T-cell (primary cell): ENCODE measurements at regions not wholly inside any gene's neighbourhood (a gene's known extent, or its start where the extent isn't known, plus 50 kb on each side); places are given as distances from the start of the nearest gene placed in this dataset.
"Not testable (repeated sequence)": the region's sequence is repeated elsewhere in the genome, so short reads cannot be mapped to it uniquely, and the experiment has no call there.

Experiments used
- ATAC-seq, 4 experiments: fragments of 200-7000 bp in 3 of 4; fragments of 150-1000 bp in 1 of 4; cut with Tn5 transposase; replicated peaks in 1 of 4; 1 replicate in 3 of 4; 2 replicates in 1 of 4; pipeline ENCODE4 v1.10.0; 2021; ENCODE audit warnings: moderate library complexity in 3 of 4, mild to moderate bottlenecking in 2 of 4, moderate number of reproducible peaks in 1 of 4
- CTCF ChIA-PET, 2 donors: fragments of 300-600 bp; sonication (Branson Sonifier 250); formaldehyde crosslinking; loops; one replicate each; lab custom pipeline; 2022; ENCODE audit warnings: antibody characterized with exemption in 2 of 2; lab: Charles Lee
- POLR2A ChIA-PET, 2 donors: fragments of 300-600 bp; sonication (Branson Sonifier 250); formaldehyde crosslinking; loops; one replicate each; lab custom pipeline; 2022; ENCODE audit warnings: antibody characterized with exemption in 2 of 2; lab: Charles Lee
- DNase-seq, 35 experiments: peaks; one replicate each; pipeline versions ENCODE4 v3.0.0 to v3.0.0-alpha.2; 2013 to 2023
- H3K27ac ChIP-seq: one replicate; pipeline ENCODE4 v1.5.1; 2013; ENCODE audit warnings: low read length
- H3K27me3 ChIP-seq, 2 experiments: replicated peaks in 1 of 2; 1 replicate in 1 of 2; 2 replicates in 1 of 2; pipeline versions ENCODE4 v1.6.1 to v1.7.0; 2013; ENCODE audit warnings: low read length in 1 of 2, mixed read lengths in 1 of 2; ENCODE audit not compliant: control insufficient read depth in 2 of 2, insufficient read depth in 2 of 2; ENCODE audit errors: extremely low read depth in 1 of 2
- H3K36me3 ChIP-seq, 2 donors: 1 replicate in 1 of 2; 2 replicates in 1 of 2; pipeline versions ENCODE4 v1.6.1 to v1.7.0; 2013; ENCODE audit warnings: low read length in 1 of 2; ENCODE audit not compliant: control insufficient read depth in 2 of 2, insufficient read depth in 1 of 2; ENCODE audit errors: extremely low read depth in 1 of 2
- H3K4me1 ChIP-seq, 2 experiments: 1 replicate in 1 of 2; 2 replicates in 1 of 2; pipeline versions ENCODE4 v1.6.1 to v1.7.0; 2013; ENCODE audit warnings: low read length in 2 of 2, mixed read lengths in 1 of 2; ENCODE audit not compliant: insufficient read depth in 2 of 2, control insufficient read depth in 1 of 2; ENCODE audit errors: extremely low read depth in 1 of 2
- H3K4me3 ChIP-seq, 2 donors: 1 replicate in 1 of 2; 2 replicates in 1 of 2; pipeline versions ENCODE4 v1.5.1 to v1.7.0; 2013; ENCODE audit warnings: mild to moderate bottlenecking in 2 of 2, low read length in 1 of 2, moderate library complexity in 1 of 2; ENCODE audit not compliant: control insufficient read depth in 1 of 2; ENCODE audit errors: extremely low read depth in 1 of 2
- H3K9me3 ChIP-seq: 2 replicates; pipeline ENCODE4 v1.7.0; 2013
- H3K27ac Mint-ChIP-seq, 2 donors: one replicate each; pipeline ENCODE4 v1.8.0; 2020 to 2021; ENCODE audit warnings: mild to moderate bottlenecking in 2 of 2, mixed read lengths in 2 of 2
- H3K27me3 Mint-ChIP-seq, 2 donors: one replicate each; pipeline ENCODE4 v1.8.0; 2021 to 2022; ENCODE audit warnings: mixed read lengths in 2 of 2
- H3K36me3 Mint-ChIP-seq: one replicate; pipeline ENCODE4 v1.8.0; 2021; ENCODE audit warnings: mixed read lengths
- H3K4me1 Mint-ChIP-seq, 3 donors: one replicate each; pipeline ENCODE4 v1.8.0; 2020 to 2022; ENCODE audit warnings: mixed read lengths in 3 of 3, mild to moderate bottlenecking in 1 of 3
- H3K4me3 Mint-ChIP-seq, 3 donors: one replicate each; pipeline ENCODE4 v1.8.0; 2020 to 2022; ENCODE audit warnings: mild to moderate bottlenecking in 3 of 3, mixed read lengths in 3 of 3, moderate library complexity in 3 of 3
- H3K9me3 Mint-ChIP-seq, 3 donors: one replicate each; pipeline ENCODE4 v1.8.0; 2020 to 2022; ENCODE audit warnings: mixed read lengths in 3 of 3
- WGBS: methylation state at CpG from one replicate; pipeline ENCODE4 v1.1.5; 2013; ENCODE audit warnings: missing lambda C conversion rate; ENCODE audit not compliant: insufficient coverage; 5-methylcytosine and 5-hydroxymethylcytosine counted together

DNA sequence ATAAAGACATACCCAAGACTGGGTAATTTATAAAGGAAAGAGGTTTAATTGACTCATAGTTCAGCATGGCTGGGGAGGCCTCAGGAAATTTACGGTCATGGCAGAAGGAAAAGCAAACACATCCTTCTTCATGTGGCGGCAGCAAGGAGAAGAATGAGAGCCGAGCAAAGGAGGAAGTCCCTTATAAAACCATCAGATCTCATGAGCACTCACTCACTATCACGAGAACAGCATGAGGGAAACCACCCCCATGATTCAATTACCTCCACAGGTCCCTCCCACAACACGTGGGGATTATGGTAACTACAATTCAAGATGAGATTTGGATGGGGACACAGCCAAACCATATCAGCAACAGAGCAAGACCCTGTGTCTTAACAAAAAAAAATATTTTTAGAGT is 98.8 kb upstream of the UBAC2 start:
- ATAC-seq, H3K27me3 ChIP-seq, H3K36me3 Mint-ChIP-seq, POLR2A ChIA-PET, H3K27me3 Mint-ChIP-seq, CTCF ChIA-PET, H3K36me3 ChIP-seq, H3K4me1 Mint-ChIP-seq, H3K4me3 ChIP-seq, H3K27ac Mint-ChIP-seq, H3K4me3 Mint-ChIP-seq, H3K27ac ChIP-seq, H3K9me3 ChIP-seq, DNase-seq, H3K9me3 Mint-ChIP-seq, H3K4me1 ChIP-seq: not testable (repeated sequence)
- WGBS = no CpG with 5 or more reads among the region's 5 CpGs

DNA sequence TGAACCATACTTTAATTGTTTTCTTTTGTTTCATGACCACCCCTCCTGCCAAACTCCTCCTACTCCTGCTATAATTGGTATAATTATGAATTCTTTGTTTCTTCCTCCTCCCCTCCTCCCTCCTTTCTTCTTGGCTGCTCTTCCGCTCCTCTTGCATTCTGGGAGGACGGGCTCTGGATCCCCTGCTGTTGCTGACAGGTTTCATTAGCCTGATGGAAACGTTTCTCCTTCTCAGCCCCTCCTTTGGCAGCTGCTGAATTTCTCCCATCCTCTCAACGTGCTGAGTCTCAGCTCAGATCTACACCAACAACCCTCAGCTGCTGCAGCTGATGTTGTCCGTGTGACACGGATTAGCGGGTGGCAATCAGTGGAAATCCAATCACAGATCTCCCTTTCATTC is 97.1 kb upstream of the UBAC2 start:
- Histone ChIP-seq H3K27ac (no peak overlapping the region), H3K36me3 (no peaks in the 10 kb centered on the region), H3K4me3 (no peak overlapping the region), H3K27me3 (peaks cover 0 to 4% of the 10 kb centered on the region in 2 experiments), H3K9me3 (no peaks in the 10 kb centered on the region), H3K4me1 (no peaks in the 10 kb centered on the region)
- DNase-seq (no peak), ATAC-seq (no peak)
- ChIA-PET CTCF (no interaction called here), POLR2A (no interaction called here)
- WGBS = 47% methylated on average over 3 of the region's 7 CpGs
- no peaks in the 10 kb centered on the region for H3K36me3 Mint-ChIP-seq
- H3K27me3 Mint-ChIP-seq = peaks cover 5 to 12% of the 10 kb centered on the region in 2 donors
- H3K4me3 Mint-ChIP-seq = no peak overlapping the region
- peaks cover 0 to 7% (median 0%) of the 10 kb centered on the region in 3 donors for H3K9me3 Mint-ChIP-seq
- H3K27ac Mint-ChIP-seq = no peak overlapping the region
- peaks cover 0 to 5% (median 0%) of the 10 kb centered on the region in 3 donors for H3K4me1 Mint-ChIP-seq

DNA sequence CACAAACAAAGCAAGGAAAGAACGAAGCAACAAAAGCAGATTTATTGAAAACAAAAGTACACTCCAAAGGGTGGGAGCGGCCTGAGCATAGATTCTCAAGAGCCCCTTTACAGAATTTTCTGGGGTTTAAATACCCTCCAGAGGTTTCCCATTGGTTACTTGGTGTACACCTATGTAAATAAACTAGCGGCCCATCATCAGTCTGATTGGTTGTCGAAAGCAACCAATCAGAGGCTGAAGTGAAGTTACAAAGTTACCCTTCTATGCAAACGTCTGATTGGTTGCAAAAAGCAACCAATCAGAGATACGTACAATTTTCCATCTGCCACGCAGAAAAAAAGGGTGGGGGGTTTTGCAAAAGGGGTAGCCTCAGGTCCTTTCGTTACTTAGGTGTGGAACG is 96.3 kb upstream of the UBAC2 start:
- 88% methylated on average over 2 of the region's 9 CpGs for WGBS
- Histone ChIP-seq H3K27me3 (peaks cover 0 to 4% of the 10 kb centered on the region in 2 experiments), H3K4me3 (no peak overlapping the region), H3K9me3 (no peaks in the 10 kb centered on the region), H3K36me3 (no peaks in the 10 kb centered on the region), H3K27ac (no peak overlapping the region), H3K4me1 (no peaks in the 10 kb centered on the region)
- ChIA-PET POLR2A (no interaction called here), CTCF (no interaction called here)
- peaks cover 3% of the 10 kb centered on the region for H3K36me3 Mint-ChIP-seq
- no peak overlapping the region for H3K27ac Mint-ChIP-seq
- ATAC-seq = no peak
- H3K27me3 Mint-ChIP-seq = peaks cover 5 to 12% of the 10 kb centered on the region in 2 donors
- peaks cover 0 to 7% (median 3%) of the 10 kb centered on the region in 3 donors for H3K9me3 Mint-ChIP-seq
- no peak overlapping the region for H3K4me3 Mint-ChIP-seq
- peaks cover 0 to 5% (median 0%) of the 10 kb centered on the region in 3 donors for H3K4me1 Mint-ChIP-seq
- DNase-seq = no peak

DNA sequence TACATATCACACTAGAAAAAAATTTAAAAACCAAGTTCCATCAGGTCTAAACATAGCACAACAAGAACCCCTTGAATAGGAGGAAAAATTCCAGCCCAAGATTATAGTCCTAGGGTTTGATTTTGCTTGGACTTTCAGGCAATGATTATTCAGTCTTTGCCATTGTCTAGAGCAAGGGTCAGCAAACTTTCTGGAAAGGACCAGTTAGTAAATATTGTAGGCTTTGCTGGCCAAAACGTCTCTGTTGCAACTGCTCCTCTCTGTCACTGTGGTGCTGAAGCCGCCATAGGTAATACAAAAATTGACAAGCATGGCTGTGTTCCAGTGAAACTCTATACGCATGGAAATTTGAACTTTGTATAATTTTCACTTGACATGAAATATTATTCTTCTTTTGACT is 95.5 kb upstream of the UBAC2 start:
- Histone ChIP-seq H3K27me3 (peaks cover 0 to 4% of the 10 kb centered on the region in 2 experiments), H3K4me1 (no peaks in the 10 kb centered on the region), H3K4me3 (no peak overlapping the region), H3K27ac (no peak overlapping the region), H3K36me3 (no peaks in the 10 kb centered on the region), H3K9me3 (no peaks in the 10 kb centered on the region)
- Mint-ChIP-seq H3K36me3 (peaks cover 3% of the 10 kb centered on the region), H3K27ac (no peak overlapping the region), H3K4me3 (no peak overlapping the region), H3K9me3 (peaks cover 0 to 7% (median 3%) of the 10 kb centered on the region in 3 donors), H3K27me3 (peaks cover 5 to 10% of the 10 kb centered on the region in 2 donors), H3K4me1 (peaks cover 0 to 5% (median 0%) of the 10 kb centered on the region in 3 donors)
- WGBS = 100% methylated on average over 1 of the region's 3 CpGs
- ChIA-PET CTCF (no interaction called here), POLR2A (no interaction called here)
- ATAC-seq (no peak), DNase-seq (no peak)

DNA sequence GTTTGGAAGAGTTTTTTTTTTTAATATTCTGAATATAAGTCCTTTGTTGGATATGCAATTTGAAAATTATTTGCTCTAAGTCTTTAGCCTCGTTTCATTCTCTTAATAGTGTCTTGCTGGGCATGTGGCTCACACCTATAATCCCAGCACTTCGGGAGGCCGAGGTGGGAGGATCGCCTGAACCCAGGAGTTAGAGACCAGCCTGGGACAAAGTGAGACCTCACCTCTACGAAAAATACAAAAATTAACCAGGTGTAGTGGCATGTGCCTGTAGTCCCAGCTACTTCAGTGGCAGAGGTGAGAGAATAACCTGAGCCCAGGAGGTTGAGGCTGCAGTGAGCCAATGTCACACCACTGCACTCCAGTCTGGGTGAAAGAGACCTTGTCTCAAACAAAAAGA is 87.3 kb upstream of the UBAC2 start:
- Histone ChIP-seq H3K4me1 (no peaks in the 10 kb centered on the region), H3K27me3 (peaks cover 0 to 3% of the 10 kb centered on the region in 2 experiments), H3K9me3 (no peaks in the 10 kb centered on the region), H3K4me3 (no peak overlapping the region), H3K27ac (no peak overlapping the region), H3K36me3 (no peaks in the 10 kb centered on the region)
- Mint-ChIP-seq H3K4me3 (no peak overlapping the region), H3K9me3 (peaks cover 0 to 3% (median 0%) of the 10 kb centered on the region in 3 donors), H3K36me3 (peaks cover 3% of the 10 kb centered on the region), H3K27me3 (no peaks in the 10 kb centered on the region), H3K4me1 (no peaks in the 10 kb centered on the region), H3K27ac (no peak overlapping the region)
- CTCF ChIA-PET = no interaction called here
- POLR2A ChIA-PET = no interaction called here
- no peak for DNase-seq
- no peak for ATAC-seq
- 78% methylated on average over 3 of the region's 5 CpGs for WGBS

DNA sequence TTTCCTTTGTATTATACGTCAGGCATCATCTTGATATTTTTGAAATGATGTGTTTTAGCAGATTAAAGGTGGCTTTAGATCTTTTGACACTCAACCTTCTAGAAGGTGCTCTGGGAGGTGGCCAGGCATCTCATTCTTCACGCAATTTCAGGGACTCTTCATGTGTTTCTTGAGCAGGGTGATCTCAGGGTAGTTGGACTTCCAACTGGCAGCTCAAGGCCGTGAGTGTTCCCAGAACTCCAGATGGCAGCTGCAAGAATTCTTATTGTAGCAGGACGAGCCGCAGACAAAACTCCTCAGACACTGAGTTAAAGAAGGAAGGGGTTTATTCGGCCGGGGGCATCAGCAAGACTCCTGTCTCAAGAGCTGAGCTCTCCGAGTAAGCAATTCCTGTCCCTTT is 82.5 kb upstream of the UBAC2 start:
- Mint-ChIP-seq H3K9me3 (no peaks in the 10 kb centered on the region), H3K27ac (no peak overlapping the region), H3K27me3 (peaks cover 0 to 6% of the 10 kb centered on the region in 2 donors), H3K36me3 (no peaks in the 10 kb centered on the region), H3K4me1 (peaks cover 4 to 9% (median 7%) of the 10 kb centered on the region in 3 donors), H3K4me3 (no peak overlapping the region)
- Histone ChIP-seq H3K27ac (no peak overlapping the region), H3K27me3 (peaks cover 0 to 4% of the 10 kb centered on the region in 2 experiments), H3K9me3 (no peaks in the 10 kb centered on the region), H3K4me3 (no peak overlapping the region), H3K36me3 (no peaks in the 10 kb centered on the region), H3K4me1 (no peaks in the 10 kb centered on the region)
- WGBS = 100% methylated on average over 1 of the region's 8 CpGs
- ATAC-seq (no peak), DNase-seq (no peak)
- POLR2A ChIA-PET = no interaction called here
- CTCF ChIA-PET = no interaction called here

DNA sequence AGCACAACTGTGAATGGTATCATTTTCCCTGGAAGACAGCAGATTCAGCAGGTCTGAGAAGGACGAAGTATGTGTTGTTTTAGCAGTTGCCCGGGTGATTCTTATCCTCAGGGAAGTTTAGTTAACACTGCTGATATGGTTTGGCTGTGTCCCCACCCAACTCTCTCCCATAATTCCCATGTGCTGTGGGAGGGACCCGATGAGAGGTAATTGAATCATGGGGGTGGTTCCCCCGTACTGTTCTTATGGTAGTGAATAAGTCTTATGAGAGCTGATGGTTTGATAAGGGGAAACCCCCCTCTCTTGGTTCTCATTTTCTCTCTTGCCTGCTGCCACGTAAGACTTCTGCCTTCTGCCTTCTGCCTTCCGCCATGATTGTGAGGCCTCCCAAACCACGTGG is 81.0 kb upstream of the UBAC2 start:
- Histone ChIP-seq H3K4me1 (no peaks in the 10 kb centered on the region), H3K4me3 (no peak overlapping the region), H3K27me3 (peaks cover 0 to 6% of the 10 kb centered on the region in 2 experiments), H3K27ac (no peak overlapping the region), H3K36me3 (no peaks in the 10 kb centered on the region), H3K9me3 (no peaks in the 10 kb centered on the region)
- Mint-ChIP-seq H3K9me3 (no peaks in the 10 kb centered on the region), H3K4me1 (peaks cover 8 to 13% (median 11%) of the 10 kb centered on the region in 3 donors), H3K36me3 (no peaks in the 10 kb centered on the region), H3K4me3 (no peak overlapping the region), H3K27ac (no peak overlapping the region), H3K27me3 (peaks cover 0 to 6% of the 10 kb centered on the region in 2 donors)
- ChIA-PET CTCF (interaction anchor here in 1 of 2 donors (0.7 kb wide), 1 partner anchor 33 kb away, joined by 3 read pairs; no protein-coding TSS in a partner anchor), POLR2A (interaction anchor here (0.6 to 0.7 kb wide), 2 partner anchors 25 to 215 kb away, joined by 6 to 8 read pairs; no protein-coding TSS in a partner anchor)
- ATAC-seq (peak in 1 of 4 experiments; percentile 51), DNase-seq (peak in 5 of 35 experiments; percentile 3 to 40 (median 5))
- WGBS = 45% methylated on average over 2 of the region's 7 CpGs
